IPS-NIHi11 (cell line): ENCODE measurements at regions not wholly inside any gene's neighbourhood (a gene's known extent, or its start where the extent isn't known, plus 50 kb on each side); places are given as distances from the start of the nearest gene placed in this dataset.
"Not testable (repeated sequence)": the region's sequence is repeated elsewhere in the genome, so short reads cannot be mapped to it uniquely, and the experiment has no call there.

Experiments
- DNase-seq: peaks from one replicate; pipeline ENCODE4 v3.0.0; 2012; ENCODE audit warnings: mixed read lengths, low spot score

DNA sequence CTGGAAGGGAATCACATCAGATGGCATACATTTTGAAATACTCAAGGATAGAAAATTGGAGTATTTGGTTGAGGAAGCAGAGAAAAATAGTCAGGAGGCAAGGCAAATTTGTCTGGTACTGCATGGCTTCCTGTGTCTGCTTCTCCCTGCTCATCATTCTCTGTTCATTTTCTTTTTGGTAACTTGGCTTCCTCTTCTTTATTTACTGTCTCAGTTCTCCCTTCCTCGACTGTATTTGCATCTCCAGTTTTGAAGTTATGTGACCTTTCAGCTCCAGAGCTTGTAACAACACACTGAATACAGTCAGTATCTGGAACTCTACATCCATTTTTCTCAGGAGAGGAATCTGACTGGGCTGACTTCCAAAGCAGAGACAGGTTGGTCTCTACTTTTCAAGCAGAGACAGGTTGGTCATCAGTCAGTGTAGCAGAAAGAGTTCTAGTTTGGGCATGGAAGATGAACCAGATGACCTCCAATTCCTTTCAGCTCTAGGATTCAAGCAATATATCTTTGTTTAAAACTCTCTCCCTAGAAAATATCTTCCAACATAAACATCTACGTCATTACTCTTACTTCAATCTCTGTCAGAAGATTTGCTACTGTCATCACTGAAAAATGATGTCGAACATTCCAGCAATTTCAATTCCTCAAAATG is 571.2 kb downstream of the ADGRL2 start:
- no peak for DNase-seq

DNA sequence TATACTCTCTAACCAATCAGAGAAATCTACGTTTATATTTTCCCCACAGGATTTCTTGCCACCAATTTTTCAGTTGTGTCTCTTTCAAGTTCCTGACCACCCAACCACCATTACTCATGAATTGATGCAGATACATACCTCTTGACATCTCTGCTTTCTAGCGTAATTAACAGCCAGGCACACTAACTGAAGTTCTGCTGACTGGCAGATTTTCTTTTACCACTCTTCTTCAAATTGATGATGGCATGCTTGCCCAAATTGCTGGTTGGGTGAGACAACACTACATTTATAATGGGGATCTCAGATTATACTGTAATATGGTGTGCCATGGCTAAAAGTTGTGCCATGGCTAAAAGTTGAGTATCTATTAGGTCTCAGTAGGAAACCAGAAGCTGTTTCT is 566.7 kb downstream of the ADGRL2 start:
- DNase-seq: no peak

DNA sequence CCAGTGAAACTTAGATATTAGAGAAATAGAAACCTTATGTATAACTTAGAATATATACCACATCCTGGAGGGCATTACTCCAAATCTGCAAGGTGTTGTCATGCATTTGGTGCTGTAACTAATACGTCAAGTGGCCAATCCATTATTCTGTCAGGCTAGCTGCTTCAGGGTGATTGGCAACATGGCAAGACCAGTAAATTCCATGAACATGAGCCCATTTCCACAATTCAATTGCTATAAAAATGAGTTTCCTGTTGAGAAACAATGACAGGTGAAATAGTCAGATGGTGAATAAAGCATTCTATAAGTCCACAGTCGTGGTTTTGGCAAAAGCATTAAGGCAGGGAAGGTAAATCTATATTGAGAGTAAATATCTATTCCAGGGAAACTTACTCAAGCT is 566.0 kb downstream of the ADGRL2 start:
- DNase-seq: no peak

DNA sequence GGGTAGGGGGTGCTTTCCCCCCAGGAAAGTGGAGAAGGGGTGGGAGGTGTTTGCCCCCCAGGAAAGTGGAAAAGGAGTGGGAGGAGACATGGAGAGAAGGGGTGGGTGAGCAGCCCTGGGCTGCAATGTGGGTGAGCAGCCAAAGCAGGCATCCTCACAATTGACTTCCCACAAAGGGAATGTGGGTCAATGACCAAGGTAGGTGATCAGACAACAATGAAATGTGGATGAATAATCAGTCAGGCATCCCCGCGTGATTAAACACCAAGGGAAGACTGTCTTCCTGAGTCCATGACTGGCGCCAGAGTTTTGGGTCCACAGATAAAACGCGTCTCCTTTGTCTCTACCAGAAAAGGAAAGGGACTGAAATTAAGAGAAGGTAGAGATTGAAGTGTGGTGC is 558.8 kb downstream of the ADGRL2 start:
- not testable (repeated sequence) for DNase-seq

DNA sequence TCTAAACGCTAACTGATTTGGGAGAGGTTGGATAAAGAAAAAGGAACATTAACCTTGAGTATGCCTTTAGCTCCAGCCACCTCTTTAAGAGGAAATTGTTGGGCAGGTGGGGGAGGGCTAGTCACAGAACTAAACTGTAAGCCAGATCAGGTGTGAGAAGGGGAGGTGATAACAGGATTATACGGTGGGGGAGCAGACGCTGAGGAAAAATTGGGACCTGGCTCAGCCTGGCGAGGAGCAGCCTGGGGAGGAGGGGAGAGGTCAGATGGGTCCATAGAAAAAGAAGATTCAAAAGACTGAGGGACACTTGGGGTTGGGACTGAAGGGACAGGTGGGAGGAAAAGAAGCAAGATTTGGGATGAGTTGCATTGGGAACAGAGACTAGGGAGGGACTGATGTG is 558.0 kb downstream of the ADGRL2 start:
- not testable (repeated sequence) for DNase-seq

DNA sequence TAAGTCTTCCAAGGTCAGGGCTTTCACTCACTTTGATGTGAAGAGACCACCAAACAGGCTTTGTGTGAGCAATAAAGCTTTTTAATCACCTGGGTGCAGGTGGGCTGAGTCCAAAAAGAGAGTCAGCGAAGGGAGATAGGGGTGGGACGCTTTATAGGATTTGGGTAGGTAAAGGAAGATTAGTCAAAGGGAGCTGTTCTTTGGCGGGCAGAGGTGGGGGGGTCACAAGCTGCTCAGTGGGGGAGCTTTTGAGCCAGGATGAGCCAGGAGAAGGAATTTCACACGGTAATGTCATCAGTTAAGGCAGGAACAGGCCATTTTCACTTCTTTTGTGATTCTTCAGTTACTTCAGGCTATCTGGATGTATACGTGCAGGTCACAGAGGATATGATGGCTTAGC is 553.8 kb downstream of the ADGRL2 start:
- not testable (repeated sequence) for DNase-seq

DNA sequence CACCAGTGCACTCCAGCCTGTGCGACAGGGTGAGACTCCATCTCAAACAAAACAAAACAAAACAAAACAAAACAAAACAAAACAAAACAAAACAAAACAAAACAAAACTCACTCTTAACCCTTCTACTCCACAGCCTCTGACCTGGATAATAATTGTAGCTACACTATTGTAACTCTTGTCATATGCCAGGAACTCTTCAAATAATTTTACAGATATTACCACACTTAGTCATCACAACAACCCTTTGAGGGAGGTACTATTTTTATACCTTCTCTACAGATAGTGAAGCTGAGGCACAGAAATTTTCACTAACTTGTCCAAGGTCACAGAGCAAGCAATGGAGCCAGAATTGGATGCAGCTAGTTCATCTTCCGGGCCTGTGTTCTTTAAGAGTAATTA is 547.8 kb downstream of the ADGRL2 start:
- DNase-seq: no peak

DNA sequence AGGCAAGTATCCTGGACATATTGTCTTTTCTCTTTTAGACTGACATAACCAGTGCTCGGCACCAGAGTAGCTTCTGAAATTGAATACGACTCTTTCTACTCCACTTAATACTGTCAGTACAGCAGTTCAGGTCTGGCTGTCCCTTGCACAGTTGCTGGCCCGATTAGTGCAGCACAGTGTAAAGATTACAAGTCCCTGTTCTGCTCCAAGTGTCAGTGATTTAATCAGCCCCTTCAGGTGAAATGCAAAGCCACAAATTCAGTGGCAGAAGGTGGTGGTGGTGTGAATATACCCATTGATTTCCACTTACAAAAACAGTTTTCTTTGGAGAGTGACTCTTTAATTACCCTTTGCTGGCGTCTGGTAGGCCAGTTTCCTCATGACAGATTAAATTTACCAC is 545.4 kb downstream of the ADGRL2 start:
- no peak for DNase-seq

DNA sequence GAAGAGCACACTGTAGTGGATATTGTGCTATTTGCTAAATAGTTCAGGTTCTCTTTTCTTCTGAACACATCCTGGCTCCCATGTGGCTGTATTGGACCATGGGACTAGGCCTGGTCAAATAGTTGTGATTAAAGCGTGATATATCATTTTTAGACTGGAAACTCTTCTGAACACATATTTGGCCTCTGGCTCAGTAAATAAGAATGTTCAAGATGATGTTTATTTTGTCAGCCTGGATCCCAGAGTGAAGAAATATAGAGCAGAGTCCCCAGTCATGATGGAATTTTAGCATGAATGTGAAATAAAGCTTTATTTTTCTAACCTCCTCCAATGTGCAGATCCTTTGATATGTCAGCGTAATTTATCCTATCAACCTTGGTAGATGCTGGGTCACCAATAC is 542.6 kb downstream of the ADGRL2 start:
- DNase-seq: no peak

DNA sequence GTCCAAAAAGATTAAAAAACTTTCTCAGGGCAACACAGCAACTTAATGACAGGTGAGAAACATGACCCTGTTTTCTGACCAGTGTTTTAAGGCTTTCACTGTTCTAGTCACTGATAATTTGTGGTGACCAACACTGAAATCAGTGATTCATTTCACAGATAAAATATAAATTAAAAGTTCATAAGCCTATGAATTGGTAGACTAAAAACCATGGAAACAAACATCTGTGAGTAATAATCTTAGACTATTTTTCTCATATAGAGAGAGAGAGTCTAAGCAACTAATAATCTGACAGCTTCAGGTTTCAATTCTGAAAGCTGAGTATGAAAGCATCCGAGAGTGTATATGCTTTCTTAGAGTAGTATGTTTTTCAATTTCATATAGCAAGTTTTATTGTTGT is 536.9 kb downstream of the ADGRL2 start:
- no peak for DNase-seq

DNA sequence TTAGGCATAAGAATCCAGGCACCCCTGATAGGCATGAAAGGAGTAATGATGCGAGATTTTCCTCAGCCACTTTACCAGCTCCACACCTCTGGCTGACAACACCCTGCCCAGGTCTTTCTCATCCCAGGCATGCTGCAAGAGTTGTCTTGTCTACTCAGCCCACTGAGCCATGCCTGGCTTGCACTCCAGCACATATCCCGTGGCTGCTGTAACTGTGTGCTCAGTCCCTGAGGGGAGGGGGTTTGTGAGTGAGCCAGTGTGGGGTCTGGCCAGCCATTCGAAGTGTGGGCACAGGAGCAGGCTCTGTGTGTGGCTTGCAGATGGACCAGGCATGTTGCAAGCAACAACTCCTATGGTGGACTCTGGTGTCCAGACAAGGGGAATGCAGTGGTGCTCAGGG is 529.6 kb downstream of the ADGRL2 start:
- DNase-seq: no peak

DNA sequence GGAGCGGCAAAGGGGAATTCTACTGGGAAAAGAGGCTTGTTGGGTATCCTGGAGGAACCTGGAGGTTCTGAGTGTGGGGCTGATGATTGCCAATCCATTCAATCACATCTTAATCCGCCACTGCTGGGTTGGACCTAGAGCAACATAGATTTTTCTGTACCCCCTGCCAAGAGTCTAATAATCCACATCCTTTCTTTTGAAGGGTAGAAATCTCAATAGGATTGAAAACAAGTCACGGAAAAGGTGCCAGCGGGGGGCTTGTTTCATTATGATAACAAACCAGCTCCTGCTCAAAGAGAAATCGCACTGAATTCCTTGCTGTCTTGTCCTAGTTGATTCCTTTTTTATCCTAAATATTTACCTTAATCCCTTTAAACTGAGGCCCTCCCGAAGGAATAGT is 528.5 kb downstream of the ADGRL2 start:
- DNase-seq: no peak

DNA sequence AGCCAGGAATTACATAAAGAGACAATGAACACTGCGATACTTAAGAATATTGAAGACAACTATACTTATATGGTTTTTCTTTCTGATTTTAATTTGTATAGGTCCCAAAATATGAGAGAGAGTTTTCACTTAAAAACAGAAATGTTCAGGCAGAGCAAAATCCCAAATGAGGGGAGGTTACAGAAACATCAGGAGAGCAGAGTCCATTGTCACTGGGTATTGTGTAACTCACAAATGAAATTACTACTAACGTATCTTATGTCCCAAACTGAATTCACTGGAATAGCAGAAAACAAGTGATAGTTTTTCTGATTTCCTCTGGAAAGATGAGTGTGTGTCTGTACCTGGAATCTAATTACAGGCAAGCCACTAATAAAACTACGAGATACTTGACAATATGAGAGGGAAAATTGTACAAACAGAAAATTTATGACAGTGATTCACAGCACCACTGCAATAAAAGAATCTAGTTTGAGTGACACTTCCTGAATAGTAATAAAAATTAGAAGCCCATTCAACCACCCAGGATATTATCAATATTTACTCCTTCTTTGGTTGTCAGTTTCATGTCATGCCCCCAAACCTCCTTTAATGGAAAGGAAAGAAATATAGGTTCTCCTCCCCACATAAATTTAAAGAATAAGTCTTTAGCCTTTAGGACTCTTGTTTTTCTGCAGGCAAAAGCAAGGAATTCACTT is 522.6 kb downstream of the ADGRL2 start:
- no peak for DNase-seq

DNA sequence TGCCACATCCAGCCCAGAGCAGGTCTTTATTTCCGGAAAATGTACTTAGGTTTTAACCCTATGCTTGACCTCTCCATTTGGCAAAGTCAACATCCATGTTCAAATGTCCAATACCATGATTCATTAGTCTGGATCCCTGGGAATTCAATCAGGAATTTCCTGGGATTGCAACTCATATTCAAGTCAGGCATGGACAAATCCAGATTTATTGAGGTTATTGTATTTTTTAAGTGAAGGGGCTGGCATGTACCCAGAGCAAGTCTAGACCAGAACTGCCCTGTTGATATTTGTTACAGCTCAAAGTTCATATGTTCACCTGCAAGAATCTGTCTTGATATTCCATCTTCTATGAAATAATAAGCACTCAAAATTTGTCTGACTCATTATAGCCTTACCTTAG is 521.1 kb downstream of the ADGRL2 start:
- DNase-seq: no peak

DNA sequence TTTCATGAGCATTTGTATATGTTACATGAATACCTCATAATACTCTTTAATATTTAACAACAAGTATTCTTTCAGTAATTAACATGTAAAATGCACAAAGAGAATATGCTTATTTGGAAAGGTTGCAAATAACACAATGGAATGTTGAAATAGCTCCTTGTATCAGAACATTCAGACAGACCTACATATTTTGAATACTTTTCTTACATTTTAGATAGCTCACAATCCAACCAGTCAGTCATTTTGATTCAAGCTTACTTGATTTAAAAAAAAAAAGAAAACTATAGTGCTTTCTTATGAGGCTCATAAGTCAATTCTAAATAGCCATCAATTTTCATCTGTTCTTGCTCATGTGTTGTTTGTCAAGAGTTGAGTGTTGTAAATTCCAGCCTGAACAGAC is 518.8 kb downstream of the ADGRL2 start:
- no peak for DNase-seq

DNA sequence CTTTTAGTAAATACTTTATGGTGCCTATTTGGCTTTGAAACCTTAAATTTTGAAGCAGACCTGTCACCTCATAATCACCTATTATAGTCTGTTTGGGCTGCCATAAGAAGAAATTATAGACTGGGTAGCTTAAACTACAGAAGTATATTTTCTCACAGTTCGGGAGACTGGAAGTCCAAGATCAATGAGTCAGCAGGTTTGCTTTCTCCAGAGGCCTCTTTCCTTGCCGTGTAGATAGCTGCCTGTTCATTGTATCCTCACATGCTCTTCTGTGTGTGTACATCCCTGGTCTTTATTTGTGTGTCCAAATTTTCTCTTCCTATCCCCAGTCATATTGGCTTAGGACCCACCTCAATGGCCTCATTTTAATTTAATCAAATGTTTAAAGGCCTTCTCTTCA is 518.2 kb downstream of the ADGRL2 start:
- DNase-seq: no peak

DNA sequence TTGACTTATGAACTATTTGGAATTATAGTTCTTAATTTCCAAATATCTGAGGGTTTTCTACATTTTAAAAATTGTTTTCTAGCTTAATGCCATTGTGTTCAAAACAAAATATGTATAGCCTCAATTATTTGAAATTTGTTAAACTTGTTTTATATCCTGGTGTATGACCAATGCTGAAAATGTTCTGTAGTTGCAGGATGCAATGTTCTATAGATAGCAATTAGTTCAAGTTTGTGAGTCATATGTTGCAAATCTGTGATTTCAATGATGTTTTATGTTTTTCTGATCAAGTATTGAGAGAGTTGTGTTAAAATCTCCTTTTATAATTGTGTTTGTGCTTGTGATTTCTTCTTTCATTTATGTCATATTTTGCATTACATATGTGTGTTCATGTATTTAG is 517.5 kb downstream of the ADGRL2 start:
- DNase-seq: no peak

DNA sequence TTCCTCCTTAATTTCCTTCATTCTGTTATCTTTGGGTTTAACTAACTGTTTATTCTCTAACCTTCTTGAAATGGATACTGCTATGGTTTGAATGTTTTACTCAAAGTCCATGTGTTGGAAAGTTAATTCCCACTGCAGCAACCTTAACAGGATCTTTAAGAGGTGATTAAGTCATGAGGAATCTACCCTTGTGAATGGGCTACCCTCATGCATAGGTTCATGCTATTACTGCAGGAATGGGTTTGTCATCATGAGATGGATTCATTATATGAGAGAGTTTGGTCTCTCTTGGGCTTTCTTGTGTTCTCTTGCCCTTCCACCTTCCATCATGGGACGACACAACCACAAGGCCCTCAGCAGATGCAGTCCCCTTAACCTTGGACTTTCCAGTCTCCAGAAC is 516.9 kb downstream of the ADGRL2 start:
- DNase-seq: no peak

DNA sequence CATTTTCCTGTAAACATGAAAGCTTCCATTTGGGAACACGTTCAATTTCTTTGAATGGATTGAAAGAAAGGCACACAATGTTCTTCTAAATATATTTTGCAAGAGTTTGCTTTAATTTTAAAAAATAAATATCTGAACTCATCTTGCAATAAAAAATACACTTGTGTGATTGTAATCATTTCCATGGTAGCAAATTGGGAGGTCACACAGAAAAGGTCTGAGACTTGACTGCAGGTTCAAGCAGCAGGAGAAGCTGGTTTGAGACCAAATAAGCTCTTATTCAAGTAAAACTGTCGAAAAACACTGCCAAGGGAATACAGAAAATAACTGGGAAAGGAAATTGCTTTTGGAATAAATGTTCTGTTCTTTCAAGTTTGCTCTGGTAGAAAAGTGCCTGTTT is 498.9 kb downstream of the ADGRL2 start:
- DNase-seq: no peak

DNA sequence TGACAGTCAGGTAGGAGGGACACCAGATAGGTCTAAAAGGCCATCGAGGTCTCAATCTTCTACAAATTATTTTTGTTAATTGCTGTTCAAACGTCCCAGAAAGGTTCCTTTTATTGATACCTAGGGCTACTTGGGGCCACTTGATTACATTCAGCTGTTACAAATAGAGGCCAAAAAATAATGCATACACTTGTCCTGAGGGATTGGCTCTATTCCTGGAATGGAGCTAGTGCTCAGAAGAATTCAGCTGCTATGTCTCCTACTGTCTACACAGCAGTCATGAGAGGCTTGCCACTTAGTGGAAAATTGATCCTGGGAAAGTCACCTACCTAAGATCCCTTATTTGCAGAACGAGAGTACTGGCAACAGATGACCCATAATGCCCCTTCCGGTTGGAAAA is 498.3 kb downstream of the ADGRL2 start:
- DNase-seq: no peak

DNA sequence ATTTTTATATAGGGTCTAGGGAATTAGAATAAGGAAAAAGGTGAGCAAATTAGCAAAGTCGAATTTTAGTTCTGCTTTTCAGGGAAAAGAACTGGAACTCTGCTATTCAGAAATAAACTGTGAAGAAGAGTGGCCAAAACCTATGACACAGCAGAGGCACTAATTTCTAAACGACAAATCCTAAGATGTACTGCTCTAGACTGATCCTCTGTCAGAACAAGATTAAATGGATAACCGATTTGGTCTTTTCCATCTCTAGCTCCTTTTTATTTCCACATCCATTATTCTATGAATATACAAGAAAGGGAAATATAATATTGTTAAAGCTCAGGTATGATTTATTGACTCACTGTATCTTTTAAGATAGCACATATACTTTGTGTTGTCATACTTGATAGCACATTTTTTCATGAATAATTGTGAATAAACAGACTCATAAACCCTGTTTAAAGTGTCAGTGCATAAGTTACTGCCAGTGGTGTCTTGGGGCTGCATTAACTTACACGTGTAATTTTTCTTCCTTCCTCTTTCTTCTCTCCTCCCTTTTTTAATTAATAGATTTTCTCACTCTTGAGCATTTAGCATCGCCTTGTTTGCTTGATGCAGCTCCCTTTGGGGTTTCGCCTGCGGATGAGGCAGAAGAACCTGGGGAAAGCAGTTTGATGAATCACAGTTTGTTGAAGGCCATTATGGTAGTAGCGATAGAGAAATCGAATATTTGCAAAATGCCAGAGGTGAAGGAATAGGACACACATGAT is 496.6 kb downstream of the ADGRL2 start:
- DNase-seq: no peak

DNA sequence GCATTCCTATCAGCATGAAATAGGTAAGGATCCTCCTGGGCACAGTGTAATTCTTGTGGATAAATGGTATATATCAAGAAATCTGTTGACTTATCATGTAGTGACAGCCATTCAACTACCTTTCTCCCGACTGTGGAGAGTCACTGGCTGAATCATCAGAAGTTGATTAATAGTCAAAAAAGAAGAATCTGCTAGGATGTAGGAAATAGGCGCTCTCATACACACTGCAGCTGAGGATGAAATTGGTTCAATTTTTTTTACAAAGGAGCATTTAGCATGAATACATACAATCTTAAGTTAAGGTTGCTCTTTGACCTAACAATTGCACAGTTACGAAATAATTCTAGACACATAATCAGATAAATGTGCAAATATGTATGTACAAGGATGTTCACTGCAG is 486.8 kb downstream of the ADGRL2 start:
- DNase-seq: no peak

DNA sequence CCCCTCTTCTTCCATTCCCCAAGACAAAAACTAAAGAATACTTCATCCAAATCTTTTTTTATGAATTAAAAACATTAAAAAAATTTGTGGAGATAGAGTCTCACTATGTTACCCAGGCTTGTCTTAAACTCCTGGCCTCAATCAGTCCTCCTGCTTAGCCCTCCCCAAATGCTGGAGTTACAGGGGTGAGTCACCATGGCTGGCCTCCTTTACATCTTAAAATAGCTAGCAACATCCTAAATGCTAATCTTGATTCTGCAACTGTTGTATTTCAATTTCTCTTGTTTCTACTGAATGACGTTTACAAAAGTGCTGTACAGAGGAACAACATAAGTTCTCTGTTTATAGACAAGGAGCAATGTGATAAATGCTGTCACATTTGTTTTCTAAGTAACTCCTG is 483.5 kb downstream of the ADGRL2 start:
- no peak for DNase-seq
